Fibroblast of skin of right quadriceps (primary cell): ENCODE measurements at regions not wholly inside any gene's neighbourhood (a gene's known extent, or its start where the extent isn't known, plus 50 kb on each side); places are given as distances from the start of the nearest gene placed in this dataset.
A peak's percentile ranks its signal among the peaks of the same experiment; 100 is the strongest.

ENCODE experiments used
- DNase-seq: peaks from one replicate; pipeline ENCODE4 v3.0.0-alpha.2; 2013

DNA sequence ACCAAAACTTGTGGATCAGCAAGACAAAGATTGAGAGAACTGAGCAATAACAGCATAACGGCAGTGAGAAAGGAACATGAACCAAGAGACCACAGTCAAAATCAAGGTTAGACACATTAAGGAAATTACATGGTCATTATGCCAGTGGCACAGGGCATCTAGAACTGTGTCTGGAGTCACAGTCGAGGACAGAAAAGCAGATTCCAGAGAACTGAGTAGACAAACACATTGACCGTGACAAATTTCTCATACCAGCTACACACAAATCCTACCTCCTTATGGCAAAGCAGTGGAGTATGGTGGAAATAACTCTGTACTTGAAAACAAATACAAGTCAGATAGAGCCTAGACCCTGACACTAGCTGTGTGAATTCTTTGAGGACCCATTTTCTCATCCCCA lies 367.3 kb downstream of the DUSP6 start:
- no peak for DNase-seq

GRCh38 chr12:88982694-88983093 lies 369.6 kb downstream of the DUSP6 start:
- no peak for DNase-seq

DNA sequence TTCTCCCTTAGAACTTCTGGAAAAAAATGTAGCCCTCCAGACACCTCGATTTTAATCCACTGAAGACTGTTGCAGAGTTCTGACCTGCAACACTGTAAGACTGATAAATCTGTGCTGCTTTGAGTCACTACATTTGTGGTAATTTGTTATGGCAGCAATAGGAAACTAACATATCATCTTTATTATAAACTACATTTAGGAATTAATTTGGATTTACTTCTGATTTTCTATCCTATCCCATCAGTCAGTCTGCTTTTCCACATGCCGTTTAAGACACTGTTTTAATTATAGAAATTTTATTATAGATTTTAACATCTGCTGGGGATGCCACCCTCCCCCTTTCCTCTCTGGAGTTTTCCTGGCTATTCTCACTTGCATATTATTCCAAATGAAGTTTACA lies 375.2 kb downstream of the DUSP6 start:
- DNase-seq = no peak

- no peak for DNase-seq
These were observed 378.3 kb downstream of the DUSP6 start for GRCh38 chr12:88973998-88974397.

DNA sequence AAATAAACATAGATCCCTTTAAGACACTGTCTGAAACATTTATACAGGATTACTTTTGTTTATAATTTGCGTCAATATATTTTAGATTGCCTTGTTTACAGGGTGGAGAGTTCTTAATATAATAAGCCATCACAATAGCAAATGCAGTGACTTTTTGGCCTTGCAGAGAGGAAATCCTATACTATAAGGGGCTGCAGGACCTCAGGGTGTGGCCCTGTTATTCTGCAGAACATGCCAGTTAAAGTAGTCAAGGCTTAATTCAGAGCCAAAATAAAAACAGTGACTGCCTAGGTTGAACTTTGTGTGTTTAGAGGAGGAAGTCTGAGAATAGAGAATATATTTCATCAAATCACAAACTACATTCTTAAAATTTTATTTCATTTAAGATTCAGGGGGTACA lies 381.6 kb downstream of the DUSP6 start:
- no peak for DNase-seq

DNA sequence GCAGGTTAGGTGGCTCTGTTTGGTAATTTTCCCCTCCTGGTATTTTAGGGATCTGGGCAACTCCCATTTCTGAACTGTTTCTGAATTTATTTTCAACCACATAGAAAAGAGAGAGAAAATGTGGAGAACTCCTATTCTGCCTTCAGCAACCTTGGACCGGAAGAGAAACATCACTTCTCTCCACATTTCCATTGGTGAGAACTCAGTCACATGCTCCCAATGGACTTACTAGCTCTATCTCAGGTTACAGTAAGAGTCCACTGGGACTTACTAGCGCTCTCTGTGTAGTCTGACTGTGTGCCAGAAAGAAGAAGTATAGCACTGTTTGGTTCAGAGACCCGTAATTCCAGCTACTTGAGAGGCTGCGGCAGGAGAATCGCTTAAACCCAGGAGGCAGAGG lies 383.2 kb downstream of the DUSP6 start:
- DNase-seq = no peak

DNA sequence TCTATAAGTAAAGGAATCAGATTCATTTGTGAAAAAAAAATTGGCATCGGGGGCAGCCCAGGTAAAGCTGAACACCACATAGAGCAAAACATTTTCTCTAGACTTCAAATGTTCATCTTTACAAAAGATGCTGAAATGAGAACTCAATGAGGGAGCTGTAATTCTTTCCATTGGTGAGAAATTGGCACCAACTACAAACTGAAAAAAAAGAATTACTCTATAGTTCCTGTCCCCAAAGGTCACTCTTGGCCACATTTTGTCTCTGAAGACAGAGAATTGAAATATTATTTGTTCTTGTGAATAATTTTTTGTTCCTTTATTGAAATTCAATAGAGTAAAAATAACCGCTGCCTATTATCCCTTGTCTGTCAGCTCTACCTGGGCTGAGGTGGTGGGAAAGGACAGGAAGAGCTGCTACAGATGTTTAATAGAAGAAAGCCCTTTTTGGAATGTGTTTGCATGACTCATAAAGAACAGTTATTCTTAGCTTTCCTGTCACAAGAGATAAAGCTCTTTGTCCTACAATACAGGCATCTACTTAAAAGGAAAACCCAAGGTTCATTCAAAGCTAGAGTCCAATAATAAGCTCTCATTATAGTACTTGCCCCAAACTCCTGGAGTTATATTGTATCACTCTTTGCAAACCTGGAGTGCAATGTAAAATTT lies 380.1 kb upstream of the KITLG start:
- no peak for DNase-seq

GRCh38 chr12:88958946-88959345 lies 378.7 kb upstream of the KITLG start:
- no peak for DNase-seq

DNA sequence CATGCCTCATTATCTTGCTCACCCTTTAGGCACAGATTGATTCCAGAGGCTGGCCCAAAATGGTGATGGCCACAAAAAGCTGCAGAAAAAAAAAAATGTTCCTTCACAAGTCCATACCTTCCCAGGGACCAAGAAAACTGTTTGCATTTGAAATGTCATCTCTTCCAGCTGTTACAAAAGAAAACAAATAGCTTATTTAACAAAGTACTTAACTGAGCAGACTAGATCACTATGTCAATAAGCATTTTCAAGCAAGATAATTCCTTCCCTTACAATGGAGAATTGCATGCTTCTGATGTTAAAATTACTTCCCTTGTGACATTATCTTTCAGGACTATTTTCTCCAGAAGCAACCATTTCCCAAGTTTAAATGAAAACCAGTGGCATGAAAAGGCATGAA lies 377.9 kb upstream of the KITLG start:
- no peak for DNase-seq

- peak; percentile 6 for DNase-seq
These were observed 377.1 kb upstream of the KITLG start for GRCh38 chr12:88957358-88957757.

DNA sequence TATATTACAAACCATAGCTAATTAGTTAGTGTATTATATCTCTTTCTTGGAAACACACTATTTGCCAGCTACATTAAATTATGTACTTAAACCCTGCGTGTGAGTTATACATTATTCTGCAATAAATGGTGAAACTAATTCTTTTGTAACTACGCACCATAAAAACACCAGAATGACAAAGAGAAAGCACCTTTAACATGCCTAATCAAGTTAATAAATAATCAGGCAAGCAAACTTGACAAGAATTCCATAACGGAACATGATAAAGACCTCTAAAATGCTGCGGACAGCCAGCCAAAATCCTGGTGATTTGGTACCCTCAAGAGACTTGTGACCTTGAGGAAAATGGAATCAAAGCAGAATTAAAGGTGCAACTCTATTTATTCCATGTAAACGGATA lies 375.3 kb upstream of the KITLG start:
- DNase-seq = no peak

- no peak for DNase-seq
These were observed 372.8 kb upstream of the KITLG start for GRCh38 chr12:88953029-88953586.

DNA sequence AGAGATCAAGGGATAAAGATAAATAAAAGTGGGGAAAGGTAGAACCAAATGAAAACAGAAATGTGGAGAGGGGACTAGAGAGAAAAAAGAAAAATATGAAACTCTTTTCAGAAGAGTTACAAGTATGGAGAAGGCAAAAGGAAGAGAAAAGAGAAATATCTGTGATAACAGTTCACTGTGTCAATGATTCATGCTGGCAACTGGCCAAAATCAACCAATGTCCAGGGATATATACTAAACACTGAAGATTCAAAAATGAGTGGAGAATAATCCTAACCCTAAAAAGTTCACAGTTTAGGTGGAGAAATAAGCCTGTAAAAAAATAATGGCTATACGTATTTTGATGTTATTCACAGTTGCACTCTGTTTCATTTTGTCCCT lies 372.3 kb upstream of the KITLG start:
- DNase-seq = peak; percentile 55

- no peak for DNase-seq
These were observed 371.7 kb upstream of the KITLG start for GRCh38 chr12:88951860-88952561.

DNA sequence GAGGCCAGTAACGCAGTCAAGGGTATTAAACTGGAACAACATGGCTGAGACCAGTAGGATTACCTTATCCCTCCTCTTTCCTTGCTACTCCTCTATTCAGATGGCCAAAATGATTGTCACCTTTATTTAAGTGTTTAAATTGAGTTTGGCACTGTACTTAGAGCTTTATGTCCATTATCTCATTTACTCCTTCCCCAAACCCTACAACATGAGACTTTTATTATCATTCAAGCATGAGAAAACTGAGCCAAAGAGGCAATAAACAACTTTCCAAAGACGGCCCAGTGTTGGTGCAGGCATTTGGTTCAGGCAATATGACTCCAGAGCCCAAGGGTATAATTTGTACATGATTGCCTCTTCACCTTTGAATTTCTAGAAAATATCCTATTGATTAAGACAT lies 370.9 kb upstream of the KITLG start:
- no peak for DNase-seq

DNA sequence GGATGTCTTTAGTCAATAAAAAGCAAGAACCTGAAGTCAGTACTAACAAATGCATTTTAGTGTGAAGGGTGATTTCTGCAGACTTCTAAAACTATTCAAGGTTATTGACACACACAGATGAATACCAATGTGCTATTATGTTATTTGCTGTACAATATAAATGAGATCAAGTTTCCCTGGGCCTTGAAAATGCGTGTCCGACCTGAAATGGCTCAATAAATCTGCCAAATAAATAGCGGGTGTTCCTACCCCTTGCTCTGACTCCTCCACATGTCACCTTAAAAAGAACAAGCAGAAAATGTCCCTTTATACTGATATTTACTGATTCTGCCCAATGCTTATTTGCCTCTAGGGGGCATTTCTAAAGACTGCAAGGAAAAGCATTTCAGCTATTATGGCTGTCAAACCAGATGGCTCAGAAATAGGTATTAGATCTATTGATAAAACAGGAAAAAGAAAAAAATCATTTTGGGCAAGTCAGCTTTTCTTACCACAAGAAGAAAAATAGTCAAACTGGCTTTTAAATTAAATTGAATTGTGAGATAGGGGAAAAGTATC lies 367.3 kb upstream of the KITLG start:
- no peak for DNase-seq

DNA sequence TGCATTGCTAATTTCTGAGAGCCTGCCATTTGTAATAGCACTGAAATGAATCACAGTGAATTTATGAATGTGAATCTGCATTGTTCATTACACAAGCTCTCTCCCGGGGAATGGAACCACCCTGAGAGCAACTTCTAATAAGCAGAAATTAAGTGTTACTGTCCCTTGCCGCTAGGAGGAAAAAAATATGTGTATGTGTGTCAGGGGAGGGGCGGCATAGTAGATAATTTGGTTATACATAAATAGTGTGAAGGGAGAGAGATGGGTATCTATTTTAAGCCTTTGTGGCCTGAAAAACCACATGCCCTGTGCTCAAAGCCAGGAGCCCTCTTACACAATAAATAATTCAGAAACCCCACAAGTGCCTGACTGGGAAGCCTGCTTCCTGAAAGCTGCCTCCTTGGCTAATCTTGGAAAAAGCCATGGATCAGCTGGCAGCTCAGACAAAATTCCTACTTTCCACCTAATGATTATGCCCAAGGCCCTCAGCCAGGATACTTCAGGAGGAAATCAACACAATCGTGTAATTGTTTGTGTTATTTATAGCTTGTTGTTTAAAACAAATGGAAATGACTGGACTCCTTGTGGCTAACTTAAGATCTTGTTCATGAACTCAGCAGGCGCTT lies 366.2 kb upstream of the KITLG start:
- DNase-seq = peak; percentile 87

DNA sequence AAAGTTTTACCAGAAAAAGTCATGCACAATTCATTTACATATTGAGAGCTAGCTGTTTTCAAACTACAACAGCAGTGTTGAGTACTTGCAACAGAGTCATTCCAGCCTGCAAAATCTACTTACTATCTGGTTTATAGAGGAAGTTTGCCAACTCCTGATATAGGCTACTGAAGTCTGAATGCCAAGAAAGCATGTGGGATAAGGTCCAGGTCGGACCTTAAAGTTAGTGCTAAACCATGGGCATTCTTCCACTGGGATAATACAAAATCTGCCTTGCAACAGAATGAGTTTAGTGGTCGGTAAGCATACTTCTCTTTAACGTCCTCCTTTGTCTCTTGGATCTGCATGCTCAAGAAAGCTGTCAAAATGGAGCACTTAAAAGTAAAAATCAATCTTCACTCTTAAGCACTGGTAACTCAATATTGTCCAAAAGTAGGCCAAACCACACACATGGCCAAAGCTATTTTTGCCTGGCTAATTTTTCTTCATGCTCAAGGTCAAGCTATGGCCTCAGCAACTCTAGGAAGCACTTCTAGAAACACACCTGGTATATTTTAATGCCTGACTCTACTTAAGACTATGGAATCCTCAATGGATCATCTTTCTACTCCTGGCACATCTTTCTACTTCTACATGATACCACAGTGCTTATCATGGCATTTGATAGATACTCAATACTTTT lies 364.9 kb upstream of the KITLG start:
- peak; percentile 17 for DNase-seq

DNA sequence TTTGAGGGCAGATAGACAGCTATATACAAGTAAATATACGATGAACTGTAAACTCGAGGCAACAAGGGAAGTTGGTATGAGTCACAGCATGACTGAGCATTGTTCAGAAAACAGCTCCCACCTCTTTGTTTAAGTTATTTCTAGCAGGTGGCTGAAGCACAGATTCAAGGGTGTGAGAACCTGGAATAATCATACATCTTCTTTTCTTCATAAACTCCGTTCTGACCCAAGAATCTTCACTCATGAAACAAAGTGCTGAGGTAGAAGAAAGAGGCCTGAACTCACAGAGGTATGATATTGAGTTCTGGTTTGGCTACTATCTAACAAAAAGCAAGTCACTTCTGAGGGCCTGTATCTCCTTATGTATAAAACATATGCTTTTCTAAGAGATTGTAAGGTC lies 364.1 kb upstream of the KITLG start:
- peak; percentile 15 for DNase-seq

DNA sequence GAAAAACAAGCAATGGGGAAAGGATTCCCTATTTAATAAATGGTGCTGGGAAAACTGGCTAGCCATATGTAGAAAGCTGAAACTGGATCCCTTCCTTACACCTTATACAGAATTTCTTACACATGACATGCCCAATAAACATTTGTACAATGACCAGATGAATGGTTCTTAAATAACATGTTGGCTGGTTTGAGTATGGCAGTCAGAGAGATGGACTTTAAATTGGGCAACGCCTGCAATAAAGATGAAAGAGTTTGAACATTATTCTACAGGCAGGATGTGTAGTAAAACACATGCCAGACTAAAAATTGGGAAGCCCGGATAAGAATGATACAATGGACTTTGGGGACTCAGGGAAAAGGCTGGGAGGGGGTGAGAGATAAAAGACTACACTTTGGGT lies 360.6 kb upstream of the KITLG start:
- no peak for DNase-seq

GRCh38 chr12:88935856-88936255 lies 355.6 kb upstream of the KITLG start:
- DNase-seq = peak; percentile 21

- DNase-seq = peak; percentile 38
These were observed 354.0 kb upstream of the KITLG start for GRCh38 chr12:88934163-88934747.

GRCh38 chr12:88932457-88932856 lies 352.2 kb upstream of the KITLG start:
- DNase-seq = no peak
